ENCODE measurements at regions not wholly inside any gene's neighbourhood (a gene's known extent, or its start where the extent isn't known, plus 50 kb on each side); places are given as distances from the start of the nearest gene placed in this dataset.

- Histone ChIP-seq H3K4me1 (ENCODE audit: low read length) (no peaks in the 10 kb centered on the region), H3K79me2 (ENCODE audit: low read length) (no peaks in the 10 kb centered on the region), H3K9ac (ENCODE audit: low read length) (no peak overlapping the region), H3K9me2 (replicated peaks; ENCODE audit: insufficient read depth, low read length) (no peaks in the 10 kb centered on the region), H2AFZ (ENCODE audit: low read length) (no peak overlapping the region), H3K27ac (ENCODE audit: low read length) (no peak overlapping the region), H3K9me3 (ENCODE audit: low read length) (peaks cover 21% of the 10 kb centered on the region), H3K4me3 (ENCODE audit: low read length) (no peak overlapping the region), H4K20me1 (ENCODE audit: insufficient read depth, low read depth, low read length) (no peaks in the 10 kb centered on the region), H3K4me2 (ENCODE audit: low read depth, low read length, poor library complexity, severe bottlenecking) (no peak overlapping the region), H3K27me3 (ENCODE audit: low read length) (no peaks in the 10 kb centered on the region), H3K36me3 (ENCODE audit: insufficient read depth, low read length) (no peaks in the 10 kb centered on the region)
- DNase-seq, result no peak
Measured at GRCh38 chr1:82640352-82640751, 839.6 kb downstream of the ADGRL2 start.

GRCh38 chr1:82634266-82634665 lies 833.5 kb downstream of the ADGRL2 start:
- H3K4me1 ChIP-seq (ENCODE audit: low read length), result no peaks in the 10 kb centered on the region
- no peaks in the 10 kb centered on the region for H3K9me2 ChIP-seq (replicated peaks; ENCODE audit: insufficient read depth, low read length)
- H3K9me3 ChIP-seq (ENCODE audit: low read length), result peaks cover 30% of the 10 kb centered on the region
- no peak overlapping the region for H3K4me2 ChIP-seq (ENCODE audit: low read depth, low read length, poor library complexity, severe bottlenecking)
- no peak overlapping the region for H3K27ac ChIP-seq (ENCODE audit: low read length)
- no peaks in the 10 kb centered on the region for H3K36me3 ChIP-seq (ENCODE audit: insufficient read depth, low read length)
- no peak overlapping the region for H3K4me3 ChIP-seq (ENCODE audit: low read length)
- no peaks in the 10 kb centered on the region for H3K79me2 ChIP-seq (ENCODE audit: low read length)
- no peaks in the 10 kb centered on the region for H3K27me3 ChIP-seq (ENCODE audit: low read length)
- DNase-seq, result no peak
- H2AFZ ChIP-seq (ENCODE audit: low read length), result no peak overlapping the region
- no peak overlapping the region for H3K9ac ChIP-seq (ENCODE audit: low read length)
- no peaks in the 10 kb centered on the region for H4K20me1 ChIP-seq (ENCODE audit: insufficient read depth, low read depth, low read length)

DNA sequence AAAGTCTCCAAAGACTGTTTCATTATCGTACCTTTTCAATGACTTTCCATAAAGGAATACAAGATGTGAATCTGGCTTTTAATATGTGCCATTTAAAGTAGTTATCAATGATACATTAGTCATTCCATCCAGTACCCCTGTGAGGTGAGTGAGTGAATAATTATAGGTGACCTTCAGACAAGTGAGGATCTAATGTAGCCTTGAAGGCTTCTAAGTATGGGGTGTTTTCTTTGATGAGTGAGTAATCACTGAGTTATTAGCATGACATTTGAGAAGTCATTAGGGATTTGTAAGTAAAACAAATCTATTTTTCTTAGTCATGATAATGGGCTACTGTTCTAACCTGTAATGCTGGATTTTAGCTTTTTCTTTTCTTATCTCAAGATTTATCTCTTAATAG lies 831.4 kb downstream of the ADGRL2 start:
- no peak overlapping the region for H2AFZ ChIP-seq (ENCODE audit: low read length)
- H3K27me3 ChIP-seq (ENCODE audit: low read length), result no peaks in the 10 kb centered on the region
- H3K79me2 ChIP-seq (ENCODE audit: low read length), result no peaks in the 10 kb centered on the region
- no peaks in the 10 kb centered on the region for H4K20me1 ChIP-seq (ENCODE audit: insufficient read depth, low read depth, low read length)
- H3K4me2 ChIP-seq (ENCODE audit: low read depth, low read length, poor library complexity, severe bottlenecking), result no peak overlapping the region
- no peak overlapping the region for H3K27ac ChIP-seq (ENCODE audit: low read length)
- peaks cover 33% of the 10 kb centered on the region for H3K9me3 ChIP-seq (ENCODE audit: low read length)
- no peaks in the 10 kb centered on the region for H3K36me3 ChIP-seq (ENCODE audit: insufficient read depth, low read length)
- H3K9ac ChIP-seq (ENCODE audit: low read length), result no peak overlapping the region
- no peak overlapping the region for H3K4me3 ChIP-seq (ENCODE audit: low read length)
- no peaks in the 10 kb centered on the region for H3K4me1 ChIP-seq (ENCODE audit: low read length)
- no peak for DNase-seq
- no peaks in the 10 kb centered on the region for H3K9me2 ChIP-seq (replicated peaks; ENCODE audit: insufficient read depth, low read length)

- no peaks in the 10 kb centered on the region for H4K20me1 ChIP-seq (ENCODE audit: insufficient read depth, low read depth, low read length)
- H3K4me2 ChIP-seq (ENCODE audit: low read depth, low read length, poor library complexity, severe bottlenecking), result no peak overlapping the region
- H3K4me3 ChIP-seq (ENCODE audit: low read length), result no peak overlapping the region
Measured at GRCh38 chr1:82628887-82629286, 828.2 kb downstream of the ADGRL2 start.

GRCh38 chr1:82625537-82625936 lies 824.8 kb downstream of the ADGRL2 start:
- DNase-seq, result no peak
- Histone ChIP-seq H3K9me2 (replicated peaks; ENCODE audit: insufficient read depth, low read length) (no peaks in the 10 kb centered on the region), H3K36me3 (ENCODE audit: insufficient read depth, low read length) (no peaks in the 10 kb centered on the region; the same call in 1 of the 2 replicates), H3K9ac (ENCODE audit: low read length) (no peak overlapping the region), H3K9me3 (ENCODE audit: low read length) (peaks cover 31% of the 10 kb centered on the region), H3K27ac (ENCODE audit: low read length) (no peak overlapping the region), H3K27me3 (ENCODE audit: low read length) (no peaks in the 10 kb centered on the region), H3K4me2 (ENCODE audit: low read depth, low read length, poor library complexity, severe bottlenecking) (no peak overlapping the region), H3K4me3 (ENCODE audit: low read length) (no peak overlapping the region), H3K79me2 (ENCODE audit: low read length) (no peaks in the 10 kb centered on the region), H3K4me1 (ENCODE audit: low read length) (no peaks in the 10 kb centered on the region), H4K20me1 (ENCODE audit: insufficient read depth, low read depth, low read length) (no peaks in the 10 kb centered on the region), H2AFZ (ENCODE audit: low read length) (no peak overlapping the region)

More at GRCh38 chr1:82628887-82629286, 828.2 kb downstream of the ADGRL2 start:
- no peaks in the 10 kb centered on the region for H3K9me2 ChIP-seq (replicated peaks; ENCODE audit: insufficient read depth, low read length)
- no peak for DNase-seq
- no peaks in the 10 kb centered on the region for H3K27me3 ChIP-seq (ENCODE audit: low read length)
- H2AFZ ChIP-seq (ENCODE audit: low read length), result no peak overlapping the region
- H3K79me2 ChIP-seq (ENCODE audit: low read length), result no peaks in the 10 kb centered on the region
- no peaks in the 10 kb centered on the region; the same call in 1 of the 2 replicates for H3K36me3 ChIP-seq (ENCODE audit: insufficient read depth, low read length)
- no peak overlapping the region for H3K9ac ChIP-seq (ENCODE audit: low read length)
- no peak overlapping the region for H3K27ac ChIP-seq (ENCODE audit: low read length)
- H3K9me3 ChIP-seq (ENCODE audit: low read length), result peaks cover 41% of the 10 kb centered on the region
- H3K4me1 ChIP-seq (ENCODE audit: low read length), result no peaks in the 10 kb centered on the region

DNA sequence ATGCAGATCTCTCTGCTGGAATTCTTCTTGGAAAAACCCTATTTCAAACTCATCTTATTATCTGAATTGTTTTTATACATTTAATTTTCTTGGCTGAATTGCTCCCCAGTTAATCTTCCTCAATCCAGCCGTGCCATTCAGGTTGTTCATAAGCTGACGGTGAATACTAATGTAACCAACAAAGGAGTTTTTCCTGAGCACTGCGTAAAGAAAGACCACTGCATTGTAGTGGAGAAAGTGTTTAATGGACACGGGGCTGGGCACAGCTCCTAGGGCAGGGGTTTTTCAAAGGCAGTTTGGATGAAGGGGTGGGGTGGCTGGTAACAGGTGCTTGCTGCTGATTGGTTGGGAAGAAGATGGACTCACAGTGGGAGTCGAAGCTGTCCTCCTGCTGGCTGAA lies 820.3 kb downstream of the ADGRL2 start:
- Histone ChIP-seq H3K4me3 (ENCODE audit: low read length) (no peak overlapping the region), H3K79me2 (ENCODE audit: low read length) (no peaks in the 10 kb centered on the region), H2AFZ (ENCODE audit: low read length) (no peak overlapping the region), H3K9me2 (replicated peaks; ENCODE audit: insufficient read depth, low read length) (no peaks in the 10 kb centered on the region), H3K36me3 (ENCODE audit: insufficient read depth, low read length) (no peaks in the 10 kb centered on the region; the same call in 1 of the 2 replicates), H3K4me2 (ENCODE audit: low read depth, low read length, poor library complexity, severe bottlenecking) (no peak overlapping the region), H3K9ac (ENCODE audit: low read length) (no peak overlapping the region), H3K27me3 (ENCODE audit: low read length) (no peaks in the 10 kb centered on the region), H3K27ac (ENCODE audit: low read length) (no peak overlapping the region), H3K4me1 (ENCODE audit: low read length) (no peaks in the 10 kb centered on the region), H3K9me3 (ENCODE audit: low read length) (peaks cover 22% of the 10 kb centered on the region), H4K20me1 (ENCODE audit: insufficient read depth, low read depth, low read length) (no peaks in the 10 kb centered on the region)
- DNase-seq, result no peak

GRCh38 chr1:82614090-82614489 lies 813.4 kb downstream of the ADGRL2 start:
- H4K20me1 ChIP-seq (ENCODE audit: insufficient read depth, low read depth, low read length), result no peaks in the 10 kb centered on the region
- no peak overlapping the region for H3K4me3 ChIP-seq (ENCODE audit: low read length)
- no peaks in the 10 kb centered on the region for H3K4me1 ChIP-seq (ENCODE audit: low read length)
- no peaks in the 10 kb centered on the region for H3K9me2 ChIP-seq (replicated peaks; ENCODE audit: insufficient read depth, low read length)
- no peak overlapping the region for H2AFZ ChIP-seq (ENCODE audit: low read length)
- no peak for DNase-seq
- no peaks in the 10 kb centered on the region for H3K9me3 ChIP-seq (ENCODE audit: low read length)
- no peaks in the 10 kb centered on the region for H3K27me3 ChIP-seq (ENCODE audit: low read length)
- H3K9ac ChIP-seq (ENCODE audit: low read length), result no peak overlapping the region
- no peaks in the 10 kb centered on the region for H3K36me3 ChIP-seq (ENCODE audit: insufficient read depth, low read length)
- no peak overlapping the region for H3K4me2 ChIP-seq (ENCODE audit: low read depth, low read length, poor library complexity, severe bottlenecking)
- H3K79me2 ChIP-seq (ENCODE audit: low read length), result no peaks in the 10 kb centered on the region
- H3K27ac ChIP-seq (ENCODE audit: low read length), result no peak overlapping the region

DNA sequence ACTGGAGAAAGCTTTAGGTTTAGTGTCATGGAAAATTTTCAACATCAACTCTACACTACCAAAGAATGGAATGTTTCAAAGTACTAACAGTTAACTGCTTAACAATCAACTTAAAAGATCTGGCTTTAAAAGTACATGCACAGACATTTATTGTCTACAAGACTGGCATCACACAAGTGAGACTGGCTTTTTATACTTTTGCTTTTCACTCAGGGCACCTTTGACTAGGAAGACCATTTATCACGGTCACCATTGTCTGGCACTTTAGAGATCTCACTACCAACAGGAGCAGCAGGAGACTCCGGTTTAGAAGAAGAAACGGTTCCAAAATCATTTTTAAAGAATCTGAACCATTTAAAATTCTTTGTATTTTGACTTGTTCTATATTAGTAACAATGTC lies 812.3 kb downstream of the ADGRL2 start:
- Histone ChIP-seq H3K4me1 (ENCODE audit: low read length) (no peaks in the 10 kb centered on the region), H3K9me2 (replicated peaks; ENCODE audit: insufficient read depth, low read length) (no peaks in the 10 kb centered on the region), H3K9ac (ENCODE audit: low read length) (no peak overlapping the region), H3K27ac (ENCODE audit: low read length) (no peak overlapping the region), H3K9me3 (ENCODE audit: low read length) (0 out of 2 replicates have a peak, but pooled peaks cover 3% of the 10 kb centered on the region), H3K4me3 (ENCODE audit: low read length) (no peak overlapping the region), H3K79me2 (ENCODE audit: low read length) (no peaks in the 10 kb centered on the region), H2AFZ (ENCODE audit: low read length) (no peak overlapping the region), H4K20me1 (ENCODE audit: insufficient read depth, low read depth, low read length) (no peaks in the 10 kb centered on the region), H3K4me2 (ENCODE audit: low read depth, low read length, poor library complexity, severe bottlenecking) (no peak overlapping the region), H3K27me3 (ENCODE audit: low read length) (no peaks in the 10 kb centered on the region), H3K36me3 (ENCODE audit: insufficient read depth, low read length) (no peaks in the 10 kb centered on the region)
- no peak for DNase-seq

- H3K4me3 ChIP-seq (ENCODE audit: low read length), result no peak overlapping the region
- 0 out of 2 replicates have a peak, but pooled peaks cover 5% of the 10 kb centered on the region for H3K9me2 ChIP-seq (replicated peaks; ENCODE audit: insufficient read depth, low read length)
- no peaks in the 10 kb centered on the region for H3K79me2 ChIP-seq (ENCODE audit: low read length)
- H3K9ac ChIP-seq (ENCODE audit: low read length), result no peak overlapping the region
- H3K27me3 ChIP-seq (ENCODE audit: low read length), result no peaks in the 10 kb centered on the region
- H3K9me3 ChIP-seq (ENCODE audit: low read length), result peaks cover 23% of the 10 kb centered on the region
- no peak overlapping the region for H2AFZ ChIP-seq (ENCODE audit: low read length)
- no peaks in the 10 kb centered on the region for H3K4me1 ChIP-seq (ENCODE audit: low read length)
- no peak overlapping the region for H3K27ac ChIP-seq (ENCODE audit: low read length)
- no peak overlapping the region for H3K4me2 ChIP-seq (ENCODE audit: low read depth, low read length, poor library complexity, severe bottlenecking)
- H3K36me3 ChIP-seq (ENCODE audit: insufficient read depth, low read length), result no peaks in the 10 kb centered on the region
- DNase-seq, result no peak
- no peaks in the 10 kb centered on the region for H4K20me1 ChIP-seq (ENCODE audit: insufficient read depth, low read depth, low read length)
Measured at GRCh38 chr1:82606546-82606945, 805.8 kb downstream of the ADGRL2 start.
